Epithelial cell of esophagus (primary cell): ENCODE measurements at regions not wholly inside any gene's neighbourhood (a gene's known extent, or its start where the extent isn't known, plus 50 kb on each side); places are given as distances from the start of the nearest gene placed in this dataset.
A peak's percentile ranks its signal among the peaks of the same experiment; 100 is the strongest.

Experiments
- DNase-seq: peaks from one replicate; pipeline ENCODE4 v3.0.0; 2010; ENCODE audit warnings: low read depth
- H3K4me3 ChIP-seq: 2 replicates; pipeline ENCODE4 v1.5.1; 2011; ENCODE audit warnings: mild to moderate bottlenecking, low read length, control low read depth
- TF ChIP-seq, protein P1 (sequence below): IDR thresholded peaks from 2 replicates; pipeline ENCODE4 v1.5.1; 2011; ENCODE audit warnings: low read depth, mild to moderate bottlenecking, low read length, control low read depth, inconsistent platforms; ENCODE audit not compliant: insufficient read depth; ENCODE audit errors: missing control alignments

DNA sequence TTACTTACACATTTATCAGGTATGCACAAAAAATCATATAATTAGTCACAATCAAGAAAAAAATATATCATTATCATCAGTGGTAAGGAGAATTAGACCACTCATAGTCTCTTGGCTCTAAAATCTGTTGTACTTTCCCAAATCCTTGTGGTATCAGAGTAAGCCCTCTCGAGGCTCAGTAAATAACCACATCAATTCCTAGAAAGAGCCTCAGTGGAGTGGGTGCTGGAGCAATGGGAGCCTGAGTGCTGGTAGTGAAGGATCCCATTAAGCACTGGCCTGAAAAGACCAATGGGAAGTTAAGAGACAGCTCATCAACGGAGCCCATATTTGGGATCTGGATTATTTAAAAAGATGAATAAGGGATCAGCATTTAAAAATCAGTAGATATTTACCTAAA lies 130.3 kb upstream of the EFNA5 start:
- H3K4me3 ChIP-seq = no peak overlapping the region
- TF ChIP-seq, protein P1, sequence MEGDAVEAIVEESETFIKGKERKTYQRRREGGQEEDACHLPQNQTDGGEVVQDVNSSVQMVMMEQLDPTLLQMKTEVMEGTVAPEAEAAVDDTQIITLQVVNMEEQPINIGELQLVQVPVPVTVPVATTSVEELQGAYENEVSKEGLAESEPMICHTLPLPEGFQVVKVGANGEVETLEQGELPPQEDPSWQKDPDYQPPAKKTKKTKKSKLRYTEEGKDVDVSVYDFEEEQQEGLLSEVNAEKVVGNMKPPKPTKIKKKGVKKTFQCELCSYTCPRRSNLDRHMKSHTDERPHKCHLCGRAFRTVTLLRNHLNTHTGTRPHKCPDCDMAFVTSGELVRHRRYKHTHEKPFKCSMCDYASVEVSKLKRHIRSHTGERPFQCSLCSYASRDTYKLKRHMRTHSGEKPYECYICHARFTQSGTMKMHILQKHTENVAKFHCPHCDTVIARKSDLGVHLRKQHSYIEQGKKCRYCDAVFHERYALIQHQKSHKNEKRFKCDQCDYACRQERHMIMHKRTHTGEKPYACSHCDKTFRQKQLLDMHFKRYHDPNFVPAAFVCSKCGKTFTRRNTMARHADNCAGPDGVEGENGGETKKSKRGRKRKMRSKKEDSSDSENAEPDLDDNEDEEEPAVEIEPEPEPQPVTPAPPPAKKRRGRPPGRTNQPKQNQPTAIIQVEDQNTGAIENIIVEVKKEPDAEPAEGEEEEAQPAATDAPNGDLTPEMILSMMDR = no peak
- DNase-seq = no peak

DNA sequence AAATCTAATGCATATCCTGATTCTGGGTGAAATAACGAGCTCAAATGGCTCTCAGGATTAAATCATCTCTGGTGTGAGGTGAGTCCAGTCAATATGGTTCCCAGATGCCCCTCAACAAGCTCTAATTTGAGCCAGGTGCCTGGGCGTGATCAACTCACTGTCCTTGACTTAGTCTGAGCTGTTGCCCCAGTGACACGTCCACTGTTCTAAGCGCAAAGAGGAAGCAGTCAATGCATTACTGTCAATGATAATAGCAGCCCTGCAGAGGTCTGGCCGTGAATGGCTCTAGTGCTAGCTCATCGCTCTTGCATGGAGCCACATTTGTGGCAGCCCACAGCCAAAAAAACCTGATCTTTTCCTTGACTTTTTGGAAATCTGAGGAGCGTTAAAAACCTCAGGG lies 128.6 kb upstream of the EFNA5 start:
- no peak for DNase-seq
- no peak overlapping the region for H3K4me3 ChIP-seq
- TF ChIP-seq, protein P1 = no peak

DNA sequence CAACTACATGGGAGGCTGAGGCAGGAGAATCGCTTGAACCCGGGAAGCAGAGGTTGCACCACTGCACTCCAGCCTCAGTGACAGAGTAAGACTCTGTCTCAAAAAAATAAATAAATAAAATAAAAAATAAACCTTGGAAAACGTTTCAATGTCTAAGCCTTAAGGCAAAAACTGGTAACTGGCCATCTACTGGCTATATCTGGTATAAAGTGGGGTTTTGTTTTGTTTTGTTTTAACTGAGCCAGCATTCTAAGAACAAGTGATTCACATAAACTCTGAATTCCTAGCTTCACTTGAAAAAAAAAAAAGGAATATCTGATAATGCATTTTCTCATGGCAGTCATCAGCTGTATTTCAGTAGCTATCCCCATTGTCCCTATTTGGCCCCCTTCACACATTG lies 126.1 kb upstream of the EFNA5 start:
- H3K4me3 ChIP-seq = no peak overlapping the region
- TF ChIP-seq, protein P1 = peak; percentile 34
- DNase-seq = no peak

DNA sequence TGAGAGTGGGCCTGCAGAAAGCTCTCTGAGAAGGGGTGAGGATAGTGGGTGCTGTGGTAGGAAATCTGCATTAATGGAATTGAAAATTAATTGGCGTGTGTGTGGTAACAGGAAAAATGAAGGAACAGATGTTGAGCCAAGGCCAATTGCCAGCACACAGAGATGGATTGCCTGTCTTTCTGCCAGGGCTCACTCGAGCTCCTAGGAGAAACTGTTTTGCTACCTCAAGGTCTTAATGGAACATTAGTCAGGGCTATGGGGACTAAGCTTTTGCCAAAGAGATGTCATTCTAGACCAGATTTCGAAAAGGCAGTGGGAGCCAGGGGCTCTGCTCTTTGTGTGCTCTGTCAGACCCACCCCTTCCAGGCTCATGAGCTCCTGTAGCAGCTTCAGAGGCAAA lies 124.0 kb upstream of the EFNA5 start:
- H3K4me3 ChIP-seq = no peak overlapping the region
- DNase-seq = no peak
- TF ChIP-seq, protein P1 = no peak

DNA sequence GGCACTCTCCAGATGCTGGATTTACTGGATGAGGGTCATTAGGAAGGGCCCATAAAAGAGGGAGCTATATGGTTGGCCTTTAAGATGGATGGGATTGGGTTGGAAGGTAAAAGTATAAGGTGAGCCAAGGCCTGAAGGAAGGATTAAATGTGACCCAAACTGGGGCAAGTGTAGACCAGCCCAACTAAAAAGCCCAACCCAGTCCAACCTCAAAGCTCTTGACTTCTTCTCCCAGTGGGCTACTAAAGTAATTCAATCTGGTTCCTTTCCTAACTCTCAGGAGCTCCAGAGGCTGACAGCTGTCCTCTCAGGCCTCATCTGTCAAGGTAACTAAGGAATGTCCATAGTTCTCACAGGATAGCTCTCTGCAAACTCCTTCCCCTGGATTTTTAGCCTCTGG lies 122.2 kb upstream of the EFNA5 start:
- TF ChIP-seq, protein P1 = no peak
- no peak for DNase-seq
- H3K4me3 ChIP-seq = no peak overlapping the region

DNA sequence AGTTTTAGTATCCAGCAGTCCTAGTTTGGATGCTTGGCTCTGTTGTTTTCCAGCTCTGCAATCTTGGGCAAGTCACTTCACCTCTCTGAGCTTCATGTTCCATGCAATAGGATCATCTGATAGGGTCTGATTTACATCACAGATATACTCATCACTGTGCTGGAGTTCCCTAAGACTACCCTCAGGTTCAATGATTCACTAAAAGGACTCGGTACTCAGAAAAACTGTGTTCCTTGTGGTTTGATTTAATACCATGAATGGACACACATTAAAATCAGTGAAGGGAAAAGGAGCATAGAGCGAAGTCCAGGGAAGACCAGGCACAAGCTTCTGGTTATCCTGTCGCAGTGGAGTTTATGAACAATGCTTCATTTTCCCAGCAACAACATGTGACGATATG lies 119.9 kb upstream of the EFNA5 start:
- TF ChIP-seq, protein P1 = no peak
- no peak for DNase-seq
- H3K4me3 ChIP-seq = no peak overlapping the region

DNA sequence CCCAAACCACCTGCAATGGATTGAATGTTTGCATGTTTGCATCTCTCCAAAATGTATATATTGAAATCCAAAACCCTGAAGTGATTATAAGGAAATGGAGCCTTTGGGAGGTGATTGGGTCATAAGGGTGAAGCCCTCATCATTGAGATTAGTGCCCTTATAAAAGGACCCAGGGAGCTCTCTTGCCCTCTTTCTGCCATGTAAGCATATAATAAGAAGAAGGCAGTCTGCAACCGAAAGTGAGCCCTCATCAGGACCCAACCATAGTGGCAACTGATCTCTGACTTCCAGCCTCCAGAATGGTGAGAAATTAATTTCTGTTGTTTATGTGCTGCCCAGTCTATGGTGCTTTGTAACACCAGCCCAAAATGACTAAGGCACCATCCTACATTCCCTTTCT lies 115.7 kb upstream of the EFNA5 start:
- no peak overlapping the region for H3K4me3 ChIP-seq
- TF ChIP-seq, protein P1 = no peak
- DNase-seq = no peak
